ENCODE measurements at regions not wholly inside any gene's neighbourhood (a gene's known extent, or its start where the extent isn't known, plus 50 kb on each side); places are given as distances from the start of the nearest gene placed in this dataset.

GRCh38 chr11:106271686-106272085, 194.2 kb downstream of the AASDHPPT start:
- Mint-ChIP-seq H3K4me1 (no peaks in the 10 kb centered on the region), H3K9me3 (peaks cover 9% of the 10 kb centered on the region), H3K27me3 (ENCODE audit: low read depth, poor library complexity) (no peaks in the 10 kb centered on the region), H3K4me3 (no peak overlapping the region), H3K27ac (no peak overlapping the region), H3K36me3 (ENCODE audit: low read depth) (no peaks in the 10 kb centered on the region)
- no peak for DNase-seq
- TF ChIP-seq CTCF (IDR thresholded peaks at IDR 0.05), result no peak

DNA sequence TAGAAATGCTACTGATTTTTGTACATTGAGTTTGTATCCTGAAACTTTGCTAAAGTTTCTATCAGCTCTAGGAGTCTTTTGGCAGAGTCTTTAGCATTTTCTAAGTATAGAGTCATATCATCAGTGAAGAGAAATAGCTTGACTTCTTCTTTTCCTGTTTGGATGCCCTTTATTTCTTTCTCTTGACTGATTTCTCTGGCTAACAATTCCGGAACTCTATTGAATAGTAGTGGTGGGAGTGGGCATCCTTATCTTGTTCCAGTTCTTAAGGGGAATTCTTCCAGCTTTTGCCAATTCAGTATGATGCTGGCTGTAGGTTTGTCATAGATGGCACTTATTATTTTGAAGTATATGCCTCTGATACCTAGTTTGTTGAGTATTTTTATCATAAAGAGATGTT, 197.7 kb downstream of the AASDHPPT start:
- Mint-ChIP-seq H3K4me3 (no peak overlapping the region), H3K27ac (no peak overlapping the region), H3K27me3 (ENCODE audit: low read depth, poor library complexity) (no peaks in the 10 kb centered on the region), H3K4me1 (no peaks in the 10 kb centered on the region), H3K36me3 (ENCODE audit: low read depth) (no peaks in the 10 kb centered on the region), H3K9me3 (no peaks in the 10 kb centered on the region)
- TF ChIP-seq CTCF (IDR thresholded peaks at IDR 0.05), result no peak
- no peak for DNase-seq

DNA sequence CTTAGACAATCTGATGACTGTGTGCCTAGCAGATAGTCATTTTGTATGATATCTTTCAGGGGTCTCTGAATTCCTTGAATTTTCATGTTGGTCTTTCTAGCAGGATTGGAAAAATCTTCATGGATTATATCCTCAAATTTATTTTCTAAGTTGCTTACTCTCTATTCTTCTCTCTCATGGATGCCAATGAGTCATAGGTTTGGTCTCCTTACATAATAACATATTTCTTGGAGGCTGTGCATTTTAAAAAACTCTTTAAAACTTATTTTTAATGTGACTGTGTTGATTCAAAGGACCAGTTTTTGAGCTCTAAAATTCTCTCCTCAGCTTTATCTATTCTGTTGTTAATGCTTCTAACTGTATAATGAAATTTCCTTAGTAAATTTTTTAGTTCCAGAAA, 198.7 kb downstream of the AASDHPPT start:
- H3K27ac Mint-ChIP-seq, result no peak overlapping the region
- no peaks in the 10 kb centered on the region for H3K9me3 Mint-ChIP-seq
- no peaks in the 10 kb centered on the region for H3K36me3 Mint-ChIP-seq (ENCODE audit: low read depth)
- DNase-seq, result no peak
- no peak overlapping the region for H3K4me3 Mint-ChIP-seq
- H3K4me1 Mint-ChIP-seq, result no peaks in the 10 kb centered on the region
- TF ChIP-seq CTCF (IDR thresholded peaks at IDR 0.05), result no peak
- H3K27me3 Mint-ChIP-seq (ENCODE audit: low read depth, poor library complexity), result no peaks in the 10 kb centered on the region

DNA sequence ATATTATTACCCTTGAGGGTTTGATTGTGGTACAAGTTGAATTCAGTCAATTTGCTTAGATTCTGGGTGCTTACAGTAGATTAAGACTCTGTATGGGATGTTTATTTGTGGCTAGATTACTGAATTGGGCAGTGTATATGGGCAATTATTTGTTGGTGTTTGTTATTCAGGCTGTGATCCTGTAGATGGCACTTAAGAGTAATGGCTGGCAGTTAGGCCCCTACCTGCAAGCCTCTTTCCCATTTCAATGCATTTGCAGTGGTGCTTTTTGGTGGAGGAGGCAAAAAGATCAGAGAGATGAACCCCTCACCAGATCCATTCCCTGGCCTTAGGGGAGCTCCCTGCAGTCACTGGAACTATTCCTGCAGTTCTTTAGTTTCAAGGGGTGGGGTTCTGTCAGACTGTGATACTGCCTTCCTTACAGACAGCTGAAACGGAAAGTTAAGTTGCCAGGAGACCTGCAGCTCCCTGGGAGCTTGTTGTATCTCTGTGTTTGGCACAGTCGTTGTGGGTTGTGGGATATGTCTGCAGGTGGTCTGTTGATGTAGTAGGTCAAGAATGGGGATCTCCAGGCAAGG, 199.5 kb downstream of the AASDHPPT start:
- no peaks in the 10 kb centered on the region for H3K36me3 Mint-ChIP-seq (ENCODE audit: low read depth)
- no peaks in the 10 kb centered on the region for H3K27me3 Mint-ChIP-seq (ENCODE audit: low read depth, poor library complexity)
- no peaks in the 10 kb centered on the region for H3K4me1 Mint-ChIP-seq
- H3K9me3 Mint-ChIP-seq, result no peaks in the 10 kb centered on the region
- TF ChIP-seq CTCF (IDR thresholded peaks at IDR 0.05), result no peak
- DNase-seq, result no peak
- no peak overlapping the region for H3K4me3 Mint-ChIP-seq
- no peak overlapping the region for H3K27ac Mint-ChIP-seq

GRCh38 chr11:106277484-106277883, 200.0 kb downstream of the AASDHPPT start:
- Mint-ChIP-seq H3K4me1 (no peaks in the 10 kb centered on the region), H3K9me3 (no peaks in the 10 kb centered on the region), H3K27me3 (ENCODE audit: low read depth, poor library complexity) (no peaks in the 10 kb centered on the region), H3K36me3 (ENCODE audit: low read depth) (no peaks in the 10 kb centered on the region), H3K4me3 (no peak overlapping the region), H3K27ac (no peak overlapping the region)
- no peak for DNase-seq
- no peak for TF ChIP-seq CTCF (IDR thresholded peaks at IDR 0.05)

- no peak for TF ChIP-seq CTCF (IDR thresholded peaks at IDR 0.05)
- no peaks in the 10 kb centered on the region for H3K4me1 Mint-ChIP-seq
- no peak for DNase-seq
- H3K27me3 Mint-ChIP-seq (ENCODE audit: low read depth, poor library complexity), result no peaks in the 10 kb centered on the region
- no peak overlapping the region for H3K4me3 Mint-ChIP-seq
- H3K9me3 Mint-ChIP-seq, result no peaks in the 10 kb centered on the region
- no peak overlapping the region for H3K27ac Mint-ChIP-seq
- no peaks in the 10 kb centered on the region for H3K36me3 Mint-ChIP-seq (ENCODE audit: low read depth)
Measured at GRCh38 chr11:106278391-106278790, 200.9 kb downstream of the AASDHPPT start.

Data from nephron progenitor cell (in vitro differentiated cells).